ENCODE measurements at regions not wholly inside any gene's neighbourhood (a gene's known extent, or its start where the extent isn't known, plus 50 kb on each side); places are given as distances from the start of the nearest gene placed in this dataset.

GRCh38 chr14:65291531-65291930, 121.0 kb upstream of the FUT8 start:
- no peaks in the 10 kb centered on the region for H3K27me3 ChIP-seq
- H3K4me3 ChIP-seq, result no peak overlapping the region
- no peak for TF ChIP-seq CTCF (IDR thresholded peaks at IDR 0.05)
- H3K36me3 ChIP-seq, result no peaks in the 10 kb centered on the region
- no peaks in the 10 kb centered on the region for H3K9me3 ChIP-seq
- no peak overlapping the region for H3K27ac ChIP-seq
- DNase-seq (ENCODE audit: low spot score), result no peak
- H3K4me1 ChIP-seq, result no peaks in the 10 kb centered on the region

- Histone ChIP-seq H3K4me3 (no peak overlapping the region), H3K27ac (no peak overlapping the region)
- TF ChIP-seq CTCF (IDR thresholded peaks at IDR 0.05), result no peak
Measured at GRCh38 chr14:65294816-65295215, 117.7 kb upstream of the FUT8 start.

GRCh38 chr14:65296402-65296801, 116.1 kb upstream of the FUT8 start:
- Histone ChIP-seq H3K4me1 (no peaks in the 10 kb centered on the region), H3K4me3 (no peak overlapping the region), H3K27me3 (no peaks in the 10 kb centered on the region), H3K9me3 (no peaks in the 10 kb centered on the region), H3K27ac (no peak overlapping the region), H3K36me3 (no peaks in the 10 kb centered on the region)
- TF ChIP-seq CTCF (IDR thresholded peaks at IDR 0.05), result no peak
- no peak for DNase-seq (ENCODE audit: low spot score)

More at GRCh38 chr14:65294816-65295215, 117.7 kb upstream of the FUT8 start:
- no peaks in the 10 kb centered on the region for H3K27me3 ChIP-seq
- H3K9me3 ChIP-seq, result no peaks in the 10 kb centered on the region
- H3K36me3 ChIP-seq, result no peaks in the 10 kb centered on the region
- no peaks in the 10 kb centered on the region for H3K4me1 ChIP-seq
- DNase-seq (ENCODE audit: low spot score), result no peak

GRCh38 chr14:65296876-65297275, 115.7 kb upstream of the FUT8 start:
- Histone ChIP-seq H3K27ac (no peak overlapping the region), H3K4me1 (no peaks in the 10 kb centered on the region), H3K36me3 (no peaks in the 10 kb centered on the region), H3K27me3 (no peaks in the 10 kb centered on the region), H3K9me3 (no peaks in the 10 kb centered on the region), H3K4me3 (no peak overlapping the region)
- no peak for TF ChIP-seq CTCF (IDR thresholded peaks at IDR 0.05)
- no peak for DNase-seq (ENCODE audit: low spot score)

GRCh38 chr14:65297744-65298143, 114.8 kb upstream of the FUT8 start:
- Histone ChIP-seq H3K4me3 (no peak overlapping the region), H3K9me3 (no peaks in the 10 kb centered on the region), H3K4me1 (no peaks in the 10 kb centered on the region), H3K27ac (no peak overlapping the region), H3K27me3 (no peaks in the 10 kb centered on the region), H3K36me3 (no peaks in the 10 kb centered on the region)
- no peak for DNase-seq (ENCODE audit: low spot score)
- TF ChIP-seq CTCF (IDR thresholded peaks at IDR 0.05), result no peak

- H3K27ac ChIP-seq, result no peak overlapping the region
- no peak for TF ChIP-seq CTCF (IDR thresholded peaks at IDR 0.05)
- no peaks in the 10 kb centered on the region for H3K9me3 ChIP-seq
- no peak overlapping the region for H3K4me3 ChIP-seq
- no peaks in the 10 kb centered on the region for H3K4me1 ChIP-seq
- no peaks in the 10 kb centered on the region for H3K27me3 ChIP-seq
- H3K36me3 ChIP-seq, result no peaks in the 10 kb centered on the region
- no peak for DNase-seq (ENCODE audit: low spot score)
Measured at GRCh38 chr14:65299826-65300225, 112.7 kb upstream of the FUT8 start.
